Chondrocyte (in vitro differentiated cells): ENCODE measurements at regions not wholly inside any gene's neighbourhood (a gene's known extent, or its start where the extent isn't known, plus 50 kb on each side); places are given as distances from the start of the nearest gene placed in this dataset.
A peak's percentile ranks its signal among the peaks of the same experiment; 100 is the strongest.

Experiments
- DNase-seq: peaks from one replicate; pipeline ENCODE4 v3.0.0; 2021; ENCODE audit warnings: mixed read lengths, low spot score
- H3K27ac Mint-ChIP-seq: one replicate; pipeline ENCODE4 v1.8.0; 2021; ENCODE audit warnings: mild to moderate bottlenecking, moderate library complexity, mixed read lengths; ENCODE audit not compliant: unreplicated experiment
- H3K27me3 Mint-ChIP-seq: 2 replicates; pipeline ENCODE4 v1.8.0; 2021; ENCODE audit warnings: low read depth, mixed read lengths
- H3K36me3 Mint-ChIP-seq: 2 replicates; pipeline ENCODE4 v1.8.0; 2021; ENCODE audit warnings: low read depth, mixed read lengths
- H3K4me1 Mint-ChIP-seq: 2 replicates; pipeline ENCODE4 v1.8.0; 2021; ENCODE audit warnings: low read depth, mild to moderate bottlenecking, mixed read lengths
- H3K4me3 Mint-ChIP-seq: one replicate; pipeline ENCODE4 v1.8.0; 2021; ENCODE audit warnings: mild to moderate bottlenecking, moderate library complexity, mixed read lengths; ENCODE audit not compliant: unreplicated experiment
- H3K9me3 Mint-ChIP-seq: 2 replicates; pipeline ENCODE4 v1.8.0; 2021; ENCODE audit warnings: low read depth, mixed read lengths
- CTCF ChIP-seq: fragments of 200-600 bp; sonication (generic); IDR thresholded peaks from 2 replicates; pipeline ENCODE4 v1.5.0; 2021; ENCODE audit warnings: antibody characterized with exemption, mild to moderate bottlenecking, moderate library complexity

- peaks cover 21% of the 10 kb centered on the region for H3K4me1 Mint-ChIP-seq
- H3K4me3 Mint-ChIP-seq = no peak overlapping the region
- peaks cover 5% of the 10 kb centered on the region for H3K36me3 Mint-ChIP-seq
- peaks cover 10% of the 10 kb centered on the region for H3K9me3 Mint-ChIP-seq
- H3K27me3 Mint-ChIP-seq = no peaks in the 10 kb centered on the region
- DNase-seq = no peak
- TF ChIP-seq CTCF = no peak
- no peak overlapping the region for H3K27ac Mint-ChIP-seq
Observed at GRCh38 chr4:147355032-147355656, 125.8 kb upstream of the EDNRA start.

- H3K27ac Mint-ChIP-seq = no peak overlapping the region
- no peak overlapping the region for H3K4me3 Mint-ChIP-seq
- TF ChIP-seq CTCF = no peak
- peaks cover 28% of the 10 kb centered on the region for H3K4me1 Mint-ChIP-seq
- H3K27me3 Mint-ChIP-seq = no peaks in the 10 kb centered on the region
- no peak for DNase-seq
- H3K9me3 Mint-ChIP-seq = peaks cover 10% of the 10 kb centered on the region
- H3K36me3 Mint-ChIP-seq = peaks cover 5% of the 10 kb centered on the region
Observed at GRCh38 chr4:147355847-147356246, 125.0 kb upstream of the EDNRA start.

- Mint-ChIP-seq H3K4me1 (peaks cover 56% of the 10 kb centered on the region), H3K36me3 (no peaks in the 10 kb centered on the region), H3K9me3 (no peaks in the 10 kb centered on the region), H3K4me3 (no peak overlapping the region), H3K27me3 (no peaks in the 10 kb centered on the region), H3K27ac (peak overlapping the region; percentile 94)
- no peak for TF ChIP-seq CTCF
- DNase-seq = no peak
Observed at GRCh38 chr4:147360301-147360700, 120.6 kb upstream of the EDNRA start.

GRCh38 chr4:147361726-147362125 lies 119.2 kb upstream of the EDNRA start:
- no peak for DNase-seq
- no peaks in the 10 kb centered on the region for H3K36me3 Mint-ChIP-seq
- no peaks in the 10 kb centered on the region for H3K27me3 Mint-ChIP-seq
- no peak overlapping the region for H3K4me3 Mint-ChIP-seq
- peak overlapping the region; percentile 93 for H3K27ac Mint-ChIP-seq
- peaks cover 67% of the 10 kb centered on the region for H3K4me1 Mint-ChIP-seq
- TF ChIP-seq CTCF = no peak
- peaks cover 2% of the 10 kb centered on the region for H3K9me3 Mint-ChIP-seq

GRCh38 chr4:147362938-147363337 lies 118.0 kb upstream of the EDNRA start:
- Mint-ChIP-seq H3K27me3 (no peaks in the 10 kb centered on the region), H3K36me3 (no peaks in the 10 kb centered on the region), H3K4me3 (no peak overlapping the region), H3K4me1 (peaks cover 74% of the 10 kb centered on the region), H3K9me3 (peaks cover 5% of the 10 kb centered on the region), H3K27ac (peak overlapping the region; percentile 93)
- no peak for TF ChIP-seq CTCF
- DNase-seq = no peak
